ENCODE measurements at regions not wholly inside any gene's neighbourhood (a gene's known extent, or its start where the extent isn't known, plus 50 kb on each side); places are given as distances from the start of the nearest gene placed in this dataset.

DNA sequence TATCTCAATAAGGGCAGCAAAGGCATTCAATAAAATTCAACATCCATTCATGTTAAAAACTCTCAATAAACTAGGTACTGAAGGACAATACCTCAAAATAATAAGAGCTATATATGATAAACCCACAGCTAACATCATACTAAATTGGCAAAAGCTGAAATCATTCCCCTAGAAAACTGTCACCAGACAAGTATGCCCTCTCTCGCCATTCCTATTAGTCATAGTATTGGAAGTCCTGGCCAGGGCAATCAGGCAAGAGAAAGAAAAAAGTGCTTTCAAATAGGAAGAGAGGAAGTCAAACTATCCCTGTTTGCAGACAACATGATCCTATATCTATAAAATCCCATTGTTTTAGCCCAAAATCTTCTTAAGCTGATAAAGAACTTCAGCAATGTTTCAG, 116.8 kb downstream of the TENT5D start:
- H4K20me1 ChIP-seq (ENCODE audit: insufficient read depth, low read length), result no peaks in the 10 kb centered on the region
- H2AFZ ChIP-seq (ENCODE audit: low read length), result no peak overlapping the region
- no peak overlapping the region for H3K4me3 ChIP-seq (ENCODE audit: low read length)
- H3F3A ChIP-seq (ENCODE audit: insufficient read depth, low read length), result no peaks in the 10 kb centered on the region
- no peaks in the 10 kb centered on the region for H3K79me2 ChIP-seq (ENCODE audit: low read length)
- no peak overlapping the region for H3K4me2 ChIP-seq (ENCODE audit: low read depth, low read length)
- no peaks in the 10 kb centered on the region for H3K27me3 ChIP-seq (replicated peaks; ENCODE audit: insufficient read depth, low read length)
- no peak for DNase-seq
- H3K9me2 ChIP-seq (replicated peaks; ENCODE audit: insufficient read depth, low read length), result no peaks in the 10 kb centered on the region
- TF ChIP-seq, protein P1, sequence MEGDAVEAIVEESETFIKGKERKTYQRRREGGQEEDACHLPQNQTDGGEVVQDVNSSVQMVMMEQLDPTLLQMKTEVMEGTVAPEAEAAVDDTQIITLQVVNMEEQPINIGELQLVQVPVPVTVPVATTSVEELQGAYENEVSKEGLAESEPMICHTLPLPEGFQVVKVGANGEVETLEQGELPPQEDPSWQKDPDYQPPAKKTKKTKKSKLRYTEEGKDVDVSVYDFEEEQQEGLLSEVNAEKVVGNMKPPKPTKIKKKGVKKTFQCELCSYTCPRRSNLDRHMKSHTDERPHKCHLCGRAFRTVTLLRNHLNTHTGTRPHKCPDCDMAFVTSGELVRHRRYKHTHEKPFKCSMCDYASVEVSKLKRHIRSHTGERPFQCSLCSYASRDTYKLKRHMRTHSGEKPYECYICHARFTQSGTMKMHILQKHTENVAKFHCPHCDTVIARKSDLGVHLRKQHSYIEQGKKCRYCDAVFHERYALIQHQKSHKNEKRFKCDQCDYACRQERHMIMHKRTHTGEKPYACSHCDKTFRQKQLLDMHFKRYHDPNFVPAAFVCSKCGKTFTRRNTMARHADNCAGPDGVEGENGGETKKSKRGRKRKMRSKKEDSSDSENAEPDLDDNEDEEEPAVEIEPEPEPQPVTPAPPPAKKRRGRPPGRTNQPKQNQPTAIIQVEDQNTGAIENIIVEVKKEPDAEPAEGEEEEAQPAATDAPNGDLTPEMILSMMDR (IDR thresholded peaks at IDR 0.05; ENCODE audit: low read length), result no peak
- TF ChIP-seq EZH2phosphoT487 (IDR thresholded peaks at IDR 0.05; ENCODE audit: low read length) (no peak), EZH2 (optimal IDR thresholded peaks at IDR 0.05; ENCODE audit: low read depth, low read length) (no peak)
- H3K4me1 ChIP-seq (ENCODE audit: low read length), result no peaks in the 10 kb centered on the region
- H3K36me3 ChIP-seq (replicated peaks; ENCODE audit: insufficient read depth, low read length), result no peaks in the 10 kb centered on the region
- H3K9ac ChIP-seq (ENCODE audit: low read length), result no peak overlapping the region
- H3K27ac ChIP-seq (ENCODE audit: low read length), result no peak overlapping the region
- H3K9me3 ChIP-seq (replicated peaks; ENCODE audit: insufficient read depth, low read length), result no peaks in the 10 kb centered on the region

DNA sequence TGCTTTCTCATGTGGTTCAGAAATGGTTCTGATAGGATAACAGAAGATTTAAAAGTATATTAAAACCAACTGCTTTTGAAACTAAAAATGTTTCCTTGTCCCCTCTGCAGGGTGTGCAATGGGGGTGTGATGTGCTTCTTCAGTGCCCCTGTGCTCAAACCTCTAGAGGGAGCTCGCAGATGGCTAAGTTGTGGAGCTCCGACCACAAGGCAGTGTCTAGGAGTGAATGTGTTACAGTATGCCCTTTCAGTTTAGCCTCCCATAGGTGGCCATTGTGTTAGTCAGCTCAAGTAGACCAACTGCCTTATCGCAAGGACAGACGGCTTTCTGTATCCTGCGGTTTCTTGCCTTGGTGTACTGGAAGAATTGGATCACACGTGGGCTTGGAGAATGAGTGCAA, 130.5 kb downstream of the TENT5D start:
- no peak overlapping the region for H3K4me2 ChIP-seq (ENCODE audit: low read depth, low read length)
- H3K9me2 ChIP-seq (replicated peaks; ENCODE audit: insufficient read depth, low read length), result no peaks in the 10 kb centered on the region
- H3K27me3 ChIP-seq (replicated peaks; ENCODE audit: insufficient read depth, low read length), result no peaks in the 10 kb centered on the region
- DNase-seq, result peak; percentile 8
- H3F3A ChIP-seq (ENCODE audit: insufficient read depth, low read length), result no peaks in the 10 kb centered on the region
- no peak overlapping the region for H3K9ac ChIP-seq (ENCODE audit: low read length)
- H3K9me3 ChIP-seq (replicated peaks; ENCODE audit: insufficient read depth, low read length), result no peaks in the 10 kb centered on the region; the same call in 1 of the 2 replicates
- H2AFZ ChIP-seq (ENCODE audit: low read length), result no peak overlapping the region
- H3K27ac ChIP-seq (ENCODE audit: low read length), result no peak overlapping the region
- H3K36me3 ChIP-seq (replicated peaks; ENCODE audit: insufficient read depth, low read length), result no peaks in the 10 kb centered on the region
- TF ChIP-seq, protein P1 (IDR thresholded peaks at IDR 0.05; ENCODE audit: low read length), result 0 out of 2 replicates have a peak, but pooled peaks have one; percentile 4
- TF ChIP-seq EZH2phosphoT487 (IDR thresholded peaks at IDR 0.05; ENCODE audit: low read length) (no peak), EZH2 (optimal IDR thresholded peaks at IDR 0.05; ENCODE audit: low read depth, low read length) (no peak)
- H3K4me1 ChIP-seq (ENCODE audit: low read length), result no peaks in the 10 kb centered on the region
- no peaks in the 10 kb centered on the region for H4K20me1 ChIP-seq (ENCODE audit: insufficient read depth, low read length)
- no peaks in the 10 kb centered on the region for H3K79me2 ChIP-seq (ENCODE audit: low read length)
- no peak overlapping the region for H3K4me3 ChIP-seq (ENCODE audit: low read length)

DNA sequence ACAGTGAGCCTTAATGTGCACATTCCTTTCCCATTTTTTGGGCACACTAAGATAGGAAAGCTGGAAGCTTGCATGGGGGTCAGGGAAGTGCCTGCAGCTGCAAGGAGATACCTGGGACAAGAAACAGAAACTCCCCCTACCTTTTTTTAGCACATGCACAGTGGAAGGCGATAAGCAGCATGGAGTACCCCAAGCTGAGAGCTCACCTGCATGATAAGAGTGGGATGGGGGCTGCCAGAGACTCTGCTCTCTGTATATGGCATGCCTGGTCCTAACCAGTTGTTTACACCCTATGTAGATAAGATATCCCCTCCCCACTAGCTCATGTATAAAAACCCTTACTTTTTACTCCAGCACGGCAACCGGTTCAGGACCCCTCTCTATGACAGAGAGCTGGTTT, 135.9 kb downstream of the TENT5D start:
- Histone ChIP-seq H2AFZ (ENCODE audit: low read length) (no peak overlapping the region), H3F3A (ENCODE audit: insufficient read depth, low read length) (no peaks in the 10 kb centered on the region), H3K4me2 (ENCODE audit: low read depth, low read length) (no peak overlapping the region), H3K27me3 (replicated peaks; ENCODE audit: insufficient read depth, low read length) (no peaks in the 10 kb centered on the region), H3K9me2 (replicated peaks; ENCODE audit: insufficient read depth, low read length) (no peaks in the 10 kb centered on the region), H4K20me1 (ENCODE audit: insufficient read depth, low read length) (no peaks in the 10 kb centered on the region), H3K9me3 (replicated peaks; ENCODE audit: insufficient read depth, low read length) (no peaks in the 10 kb centered on the region), H3K27ac (ENCODE audit: low read length) (no peak overlapping the region), H3K4me1 (ENCODE audit: low read length) (no peaks in the 10 kb centered on the region), H3K36me3 (replicated peaks; ENCODE audit: insufficient read depth, low read length) (no peaks in the 10 kb centered on the region), H3K4me3 (ENCODE audit: low read length) (no peak overlapping the region), H3K9ac (ENCODE audit: low read length) (no peak overlapping the region), H3K79me2 (ENCODE audit: low read length) (no peaks in the 10 kb centered on the region)
- TF ChIP-seq EZH2 (optimal IDR thresholded peaks at IDR 0.05; ENCODE audit: low read depth, low read length), result no peak
- no peak for TF ChIP-seq EZH2phosphoT487 (IDR thresholded peaks at IDR 0.05; ENCODE audit: low read length)
- TF ChIP-seq, protein P1 (IDR thresholded peaks at IDR 0.05; ENCODE audit: low read length), result no peak
- DNase-seq, result no peak
